ENCODE measurements at regions not wholly inside any gene's neighbourhood (a gene's known extent, or its start where the extent isn't known, plus 50 kb on each side); places are given as distances from the start of the nearest gene placed in this dataset.
A peak's percentile ranks its signal among the peaks of the same experiment; 100 is the strongest.

DNA sequence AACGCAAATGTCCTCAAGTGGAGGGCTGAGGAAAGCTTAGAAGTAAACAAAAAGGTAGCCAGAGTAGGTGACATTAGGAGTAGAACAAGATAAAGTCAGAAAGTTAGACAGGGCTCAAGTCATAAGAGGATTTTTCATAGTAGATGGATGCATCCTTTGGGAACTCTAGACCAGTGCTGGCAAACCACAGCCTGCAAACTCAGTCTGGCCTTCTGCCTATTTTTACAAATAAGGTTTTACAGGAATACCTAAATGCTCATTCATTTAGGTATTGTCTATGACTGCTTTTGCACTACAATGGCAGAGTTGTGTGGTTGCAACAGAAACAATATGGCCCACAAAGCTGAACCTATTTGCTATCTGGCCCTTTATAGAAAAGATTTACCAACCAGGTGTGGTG, 116.0 kb upstream of the HMHB1 start:
- no peak overlapping the region for H2AFZ ChIP-seq (ENCODE audit: low read depth)
- H3K4me1 ChIP-seq (ENCODE audit: low read depth, poor library complexity, severe bottlenecking): peaks cover 78% of the 10 kb centered on the region
- H3K9ac ChIP-seq: no peak overlapping the region
- 0 out of 2 replicates have a peak overlapping the region, but pooled peaks have one; percentile 62 for H3K4me2 ChIP-seq
- no peaks in the 10 kb centered on the region for H3K36me3 ChIP-seq (ENCODE audit: insufficient read depth)
- H3K27me3 ChIP-seq (ENCODE audit: insufficient read depth, low read depth): no peaks in the 10 kb centered on the region
- no peak overlapping the region for H3K27ac ChIP-seq
- no peaks in the 10 kb centered on the region for H3K79me2 ChIP-seq (ENCODE audit: insufficient read depth, low read depth)
- no peak overlapping the region for H3K4me3 ChIP-seq (IDR thresholded peaks at IDR 0.05; ENCODE audit: insufficient read depth, low read depth, low read length)
- TF ChIP-seq, protein P1, sequence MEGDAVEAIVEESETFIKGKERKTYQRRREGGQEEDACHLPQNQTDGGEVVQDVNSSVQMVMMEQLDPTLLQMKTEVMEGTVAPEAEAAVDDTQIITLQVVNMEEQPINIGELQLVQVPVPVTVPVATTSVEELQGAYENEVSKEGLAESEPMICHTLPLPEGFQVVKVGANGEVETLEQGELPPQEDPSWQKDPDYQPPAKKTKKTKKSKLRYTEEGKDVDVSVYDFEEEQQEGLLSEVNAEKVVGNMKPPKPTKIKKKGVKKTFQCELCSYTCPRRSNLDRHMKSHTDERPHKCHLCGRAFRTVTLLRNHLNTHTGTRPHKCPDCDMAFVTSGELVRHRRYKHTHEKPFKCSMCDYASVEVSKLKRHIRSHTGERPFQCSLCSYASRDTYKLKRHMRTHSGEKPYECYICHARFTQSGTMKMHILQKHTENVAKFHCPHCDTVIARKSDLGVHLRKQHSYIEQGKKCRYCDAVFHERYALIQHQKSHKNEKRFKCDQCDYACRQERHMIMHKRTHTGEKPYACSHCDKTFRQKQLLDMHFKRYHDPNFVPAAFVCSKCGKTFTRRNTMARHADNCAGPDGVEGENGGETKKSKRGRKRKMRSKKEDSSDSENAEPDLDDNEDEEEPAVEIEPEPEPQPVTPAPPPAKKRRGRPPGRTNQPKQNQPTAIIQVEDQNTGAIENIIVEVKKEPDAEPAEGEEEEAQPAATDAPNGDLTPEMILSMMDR (conservative IDR thresholded peaks at IDR 0.05; ENCODE audit: low read depth, low read length): no peak
- no peaks in the 10 kb centered on the region for H4K20me1 ChIP-seq (ENCODE audit: insufficient read depth)

GRCh38 chr5:143695244-143695864, 116.6 kb upstream of the HMHB1 start:
- Histone ChIP-seq H3K4me3 (IDR thresholded peaks at IDR 0.05; ENCODE audit: insufficient read depth, low read depth, low read length) (no peak overlapping the region), H3K27ac (peak overlapping the region; percentile 73), H3K4me1 (ENCODE audit: low read depth, poor library complexity, severe bottlenecking) (peaks cover 78% of the 10 kb centered on the region), H3K27me3 (ENCODE audit: insufficient read depth, low read depth) (no peaks in the 10 kb centered on the region), H2AFZ (ENCODE audit: low read depth) (no peak overlapping the region), H3K36me3 (ENCODE audit: insufficient read depth) (no peaks in the 10 kb centered on the region), H3K4me2 (peak overlapping the region; percentile 62), H3K79me2 (ENCODE audit: insufficient read depth, low read depth) (no peaks in the 10 kb centered on the region), H4K20me1 (ENCODE audit: insufficient read depth) (no peaks in the 10 kb centered on the region), H3K9ac (no peak overlapping the region; the same call in 1 of the 2 replicates)
- TF ChIP-seq, protein P1 (conservative IDR thresholded peaks at IDR 0.05; ENCODE audit: low read depth, low read length): no peak

DNA sequence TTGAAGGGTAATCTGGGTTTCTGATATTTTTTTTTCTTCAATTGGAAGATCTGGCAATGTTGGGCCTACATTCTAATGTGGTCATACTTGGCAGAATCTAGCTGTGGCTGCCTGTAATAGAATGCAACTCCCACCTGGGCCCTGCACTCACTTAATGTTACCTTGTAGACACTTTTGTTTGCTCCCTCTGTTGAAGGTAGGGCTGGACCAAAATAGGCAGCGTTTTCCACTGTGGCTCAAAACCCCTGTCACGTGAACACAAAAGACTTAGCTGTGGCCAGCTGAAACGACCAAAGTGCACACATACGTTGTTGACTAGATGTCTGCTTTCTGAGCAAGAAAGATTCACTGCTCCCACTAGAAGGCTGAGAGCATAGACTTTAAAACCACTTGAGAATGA, 117.6 kb upstream of the HMHB1 start:
- Histone ChIP-seq H3K4me3 (IDR thresholded peaks at IDR 0.05; ENCODE audit: insufficient read depth, low read depth, low read length) (no peak overlapping the region), H3K27ac (peak overlapping the region; percentile 73), H3K27me3 (ENCODE audit: insufficient read depth, low read depth) (no peaks in the 10 kb centered on the region), H3K9ac (no peak overlapping the region; the same call in 1 of the 2 replicates), H3K36me3 (ENCODE audit: insufficient read depth) (no peaks in the 10 kb centered on the region), H4K20me1 (ENCODE audit: insufficient read depth) (no peaks in the 10 kb centered on the region), H3K79me2 (ENCODE audit: insufficient read depth, low read depth) (no peaks in the 10 kb centered on the region), H2AFZ (ENCODE audit: low read depth) (peak overlapping the region; percentile 56; the same call in 1 of the 2 replicates), H3K4me2 (peak overlapping the region; percentile 62), H3K4me1 (ENCODE audit: low read depth, poor library complexity, severe bottlenecking) (peaks cover 69% of the 10 kb centered on the region)
- TF ChIP-seq, protein P1 (conservative IDR thresholded peaks at IDR 0.05; ENCODE audit: low read depth, low read length): no peak

- Histone ChIP-seq H3K4me3 (IDR thresholded peaks at IDR 0.05; ENCODE audit: insufficient read depth, low read depth, low read length) (no peak overlapping the region), H3K27ac (peak overlapping the region; percentile 73), H3K4me1 (ENCODE audit: low read depth, poor library complexity, severe bottlenecking) (peaks cover 63% of the 10 kb centered on the region), H3K4me2 (peak overlapping the region; percentile 62), H2AFZ (ENCODE audit: low read depth) (peak overlapping the region; percentile 56; the same call in 1 of the 2 replicates), H3K9ac (no peak overlapping the region; the same call in 1 of the 2 replicates), H4K20me1 (ENCODE audit: insufficient read depth) (no peaks in the 10 kb centered on the region), H3K79me2 (ENCODE audit: insufficient read depth, low read depth) (no peaks in the 10 kb centered on the region), H3K36me3 (ENCODE audit: insufficient read depth) (no peaks in the 10 kb centered on the region), H3K27me3 (ENCODE audit: insufficient read depth, low read depth) (no peaks in the 10 kb centered on the region)
- TF ChIP-seq, protein P1 (conservative IDR thresholded peaks at IDR 0.05; ENCODE audit: low read depth, low read length): no peak
Observed at GRCh38 chr5:143693651-143694252, 118.2 kb upstream of the HMHB1 start.
